ENCODE measurements at regions not wholly inside any gene's neighbourhood (a gene's known extent, or its start where the extent isn't known, plus 50 kb on each side); places are given as distances from the start of the nearest gene placed in this dataset.

DNA sequence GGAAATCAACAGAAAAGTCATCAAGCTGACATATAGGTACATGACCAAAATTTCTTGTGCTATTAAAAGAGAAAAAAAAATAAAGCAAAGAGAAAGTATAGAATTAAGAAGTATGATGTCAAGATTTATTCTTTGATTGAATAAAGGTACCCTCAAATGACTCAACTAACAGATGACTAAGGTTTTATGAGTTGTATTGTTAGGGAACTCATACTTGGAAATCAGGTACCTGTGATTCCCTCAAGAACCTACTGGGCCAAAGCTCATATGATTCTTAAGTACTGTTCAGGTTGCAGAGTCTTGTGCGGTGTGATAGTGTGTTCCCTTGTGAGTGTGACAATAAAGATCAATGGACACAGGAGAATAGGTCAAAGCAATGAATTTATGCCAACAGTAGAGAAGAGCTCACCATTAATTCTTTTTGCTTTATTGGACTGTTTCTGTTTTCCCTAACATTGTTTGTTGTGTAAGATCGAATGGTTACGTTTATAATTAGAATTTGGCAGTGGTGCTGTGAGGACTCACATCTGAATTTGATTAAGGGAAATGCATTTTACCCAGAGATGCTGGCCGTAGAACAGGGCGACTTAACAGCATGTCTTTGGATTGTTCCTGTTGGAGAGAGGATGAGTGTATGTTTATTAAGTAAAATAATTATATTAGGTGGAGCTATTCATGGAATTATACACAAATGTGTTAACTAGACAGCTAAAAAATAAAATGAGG, 293.2 kb upstream of the SEMA3D start:
- intact Hi-C loops (cut with DNase I): no loop called here
- no peak overlapping the region for H3K27ac ChIP-seq
- H3K27me3 ChIP-seq (ENCODE audit: insufficient read depth in 3 of 3, low read length in 2 of 3): no peaks in the 10 kb centered on the region
- H3K36me3 ChIP-seq (ENCODE audit: insufficient read depth in 1 of 2, low read depth in 1 of 2): no peaks in the 10 kb centered on the region
- H3K9me3 ChIP-seq: no peaks in the 10 kb centered on the region
- H3K4me1 ChIP-seq: no peaks in the 10 kb centered on the region
- WGBS, 3 donors: 43 to 46% (median 44%) methylated on average over 5 of the region's 5 CpGs
- no peak for ATAC-seq
- no peak for DNase-seq
- H3K4me3 ChIP-seq: no peak overlapping the region
- TF ChIP-seq CTCF (IDR thresholded peaks at IDR 0.05): no peak

DNA sequence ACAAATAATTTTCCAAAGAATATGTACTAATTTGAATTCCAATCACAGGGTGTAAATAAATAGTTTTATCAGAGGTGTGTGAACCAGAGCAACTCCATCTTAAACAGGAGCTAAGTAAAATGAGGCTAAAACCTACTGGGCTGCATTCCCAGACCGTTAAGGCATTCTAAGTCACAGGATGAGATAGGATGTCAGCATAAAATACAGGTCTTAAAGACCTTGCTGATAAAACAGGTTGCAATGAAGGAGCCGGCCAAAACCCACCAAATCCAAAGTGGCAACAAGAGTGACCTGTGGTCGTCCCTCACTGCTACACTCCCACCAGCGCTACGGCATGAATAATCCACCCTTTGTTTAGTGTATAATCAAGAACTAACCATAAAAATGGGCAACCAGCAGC, 291.7 kb upstream of the SEMA3D start:
- no peak for ATAC-seq
- WGBS, 3 donors: 57 to 74% (median 60%) methylated on average over 5 of the region's 5 CpGs
- Histone ChIP-seq H3K4me3 (no peak overlapping the region), H3K36me3 (ENCODE audit: insufficient read depth in 1 of 2, low read depth in 1 of 2) (no peaks in the 10 kb centered on the region), H3K27ac (no peak overlapping the region), H3K9me3 (no peaks in the 10 kb centered on the region), H3K4me1 (no peaks in the 10 kb centered on the region), H3K27me3 (ENCODE audit: insufficient read depth in 3 of 3, low read length in 2 of 3) (no peaks in the 10 kb centered on the region)
- intact Hi-C loops (cut with DNase I): no loop called here
- no peak for DNase-seq
- no peak for TF ChIP-seq CTCF (IDR thresholded peaks at IDR 0.05)

GRCh38 chr7:85475476-85475875, 288.6 kb upstream of the SEMA3D start:
- no peaks in the 10 kb centered on the region for H3K36me3 ChIP-seq (ENCODE audit: insufficient read depth in 1 of 2, low read depth in 1 of 2)
- intact Hi-C loops (cut with DNase I): no loop called here
- DNase-seq (no peak), ATAC-seq (no peak)
- H3K9me3 ChIP-seq: no peaks in the 10 kb centered on the region
- no peaks in the 10 kb centered on the region for H3K27me3 ChIP-seq (ENCODE audit: insufficient read depth in 3 of 3, low read length in 2 of 3)
- 93 to 97% (median 93%) methylated on average over 2 of the region's 2 CpGs for WGBS, 3 donors
- no peaks in the 10 kb centered on the region for H3K4me1 ChIP-seq
- no peak overlapping the region for H3K4me3 ChIP-seq
- no peak for TF ChIP-seq CTCF (IDR thresholded peaks at IDR 0.05)
- H3K27ac ChIP-seq: no peak overlapping the region

DNA sequence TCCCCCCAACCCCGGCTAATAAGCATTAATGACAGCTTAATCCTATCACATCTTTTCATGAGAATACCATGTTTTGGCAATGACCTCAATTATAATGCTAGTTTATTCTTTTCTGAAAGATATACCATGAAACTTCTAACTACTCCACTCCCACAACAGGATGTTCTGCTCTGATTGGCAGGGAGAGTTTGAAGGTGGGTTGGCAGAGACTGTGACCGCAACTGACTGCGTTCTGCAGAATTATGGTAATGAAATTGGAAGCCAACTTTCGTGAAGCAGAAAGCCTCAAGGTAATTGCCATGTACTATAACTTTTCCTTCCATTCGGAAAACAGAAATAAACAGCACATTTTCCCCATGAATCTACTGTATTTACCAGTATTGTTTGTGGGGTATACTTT, 288.2 kb upstream of the SEMA3D start:
- TF ChIP-seq CTCF (IDR thresholded peaks at IDR 0.05): no peak
- intact Hi-C loops (cut with DNase I): no loop called here
- no peaks in the 10 kb centered on the region for H3K27me3 ChIP-seq (ENCODE audit: insufficient read depth in 3 of 3, low read length in 2 of 3)
- 60 to 71% (median 61%) methylated on average over 5 of the region's 5 CpGs for WGBS, 3 donors
- no peaks in the 10 kb centered on the region for H3K36me3 ChIP-seq (ENCODE audit: insufficient read depth in 1 of 2, low read depth in 1 of 2)
- no peaks in the 10 kb centered on the region for H3K4me1 ChIP-seq
- ATAC-seq: no peak
- H3K27ac ChIP-seq: no peak overlapping the region
- no peaks in the 10 kb centered on the region for H3K9me3 ChIP-seq
- DNase-seq: no peak
- no peak overlapping the region for H3K4me3 ChIP-seq

DNA sequence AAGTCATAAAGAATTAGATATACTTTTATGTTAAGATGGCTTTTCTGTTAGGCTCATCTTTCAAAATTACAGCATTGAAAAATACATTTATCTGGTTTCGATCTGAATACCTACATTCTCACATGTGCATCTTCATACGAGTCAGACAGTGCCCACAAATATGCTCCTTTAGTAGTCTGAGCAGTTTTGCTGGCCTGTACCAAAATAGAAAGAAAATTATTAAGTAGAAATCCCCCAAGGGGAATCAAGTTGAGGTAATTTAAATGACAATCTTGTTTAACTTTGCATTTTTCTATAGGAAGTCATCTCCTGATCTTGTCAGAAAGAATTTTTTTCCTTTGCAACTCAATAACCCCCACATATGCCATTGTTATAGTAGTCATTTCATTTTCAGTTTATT, 287.4 kb upstream of the SEMA3D start:
- Histone ChIP-seq H3K4me3 (no peak overlapping the region), H3K27ac (no peak overlapping the region), H3K36me3 (ENCODE audit: insufficient read depth in 1 of 2, low read depth in 1 of 2) (no peaks in the 10 kb centered on the region), H3K9me3 (no peaks in the 10 kb centered on the region), H3K27me3 (ENCODE audit: insufficient read depth in 3 of 3, low read length in 2 of 3) (no peaks in the 10 kb centered on the region), H3K4me1 (no peaks in the 10 kb centered on the region)
- DNase-seq (no peak), ATAC-seq (no peak)
- intact Hi-C loops (cut with DNase I): no loop called here
- no peak for TF ChIP-seq CTCF (IDR thresholded peaks at IDR 0.05)
- 72 to 78% (median 76%) methylated on average over 2 of the region's 2 CpGs for WGBS, 3 donors

Data from psoas muscle (tissue), 7 donors.